Ishikawa (cell line): ENCODE measurements at regions not wholly inside any gene's neighbourhood (a gene's known extent, or its start where the extent isn't known, plus 50 kb on each side); places are given as distances from the start of the nearest gene placed in this dataset.

Source experiments
- CREB1 ChIP-seq: IDR thresholded peaks from 2 replicates; pipeline ENCODE4 v1.6.1; 2012; ENCODE audit warnings: low read depth
- FOXM1 ChIP-seq: IDR thresholded peaks from 2 replicates; pipeline ENCODE4 v1.6.1; 2012; ENCODE audit warnings: low read depth, borderline replicate concordance

GRCh38 chrX:134737061-134737460 lies 59.9 kb downstream of the PABIR2 start:
- TF ChIP-seq FOXM1 (no peak), CREB1 (no peak)
